DMS 273 (cell line): ENCODE measurements at regions not wholly inside any gene's neighbourhood (a gene's known extent, or its start where the extent isn't known, plus 50 kb on each side); places are given as distances from the start of the nearest gene placed in this dataset.

ENCODE experiments used
- DNase-seq: peaks from one replicate; lab custom pipeline; 2025; ENCODE audit not compliant: unreplicated experiment; lab: John Stamatoyannopoulos, UW

DNA sequence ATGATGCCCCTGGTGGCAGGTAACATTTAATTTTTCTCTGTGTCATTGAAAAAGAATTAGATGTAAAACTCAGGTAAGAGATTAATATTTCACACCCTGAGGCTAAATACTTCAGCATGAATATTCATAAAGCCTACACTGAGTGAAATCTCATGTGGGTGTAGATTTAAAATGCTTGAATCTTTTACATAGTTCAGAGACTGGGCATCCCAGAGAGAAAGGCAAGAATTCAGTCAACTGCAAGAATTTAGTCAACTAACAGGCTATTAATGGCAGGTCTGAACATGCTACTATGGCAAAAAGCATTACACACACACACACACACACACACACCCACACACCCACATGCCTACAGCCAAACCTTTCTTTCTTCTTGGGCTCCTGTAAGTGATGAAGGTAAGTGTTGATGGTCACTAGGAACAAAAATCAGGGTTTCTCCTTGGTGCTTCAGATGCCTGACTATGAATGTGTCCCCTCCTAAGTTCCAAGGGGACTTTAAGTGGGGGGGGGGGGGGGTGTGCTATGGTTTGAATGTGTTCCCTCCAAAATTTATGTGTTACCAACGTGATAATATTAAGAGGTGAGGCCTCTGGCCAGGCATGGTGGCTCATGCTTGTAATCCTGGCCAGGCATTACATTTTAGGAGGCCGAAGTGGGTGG lies 63.7 kb upstream of the PSMD7 start:
- no peak for DNase-seq

DNA sequence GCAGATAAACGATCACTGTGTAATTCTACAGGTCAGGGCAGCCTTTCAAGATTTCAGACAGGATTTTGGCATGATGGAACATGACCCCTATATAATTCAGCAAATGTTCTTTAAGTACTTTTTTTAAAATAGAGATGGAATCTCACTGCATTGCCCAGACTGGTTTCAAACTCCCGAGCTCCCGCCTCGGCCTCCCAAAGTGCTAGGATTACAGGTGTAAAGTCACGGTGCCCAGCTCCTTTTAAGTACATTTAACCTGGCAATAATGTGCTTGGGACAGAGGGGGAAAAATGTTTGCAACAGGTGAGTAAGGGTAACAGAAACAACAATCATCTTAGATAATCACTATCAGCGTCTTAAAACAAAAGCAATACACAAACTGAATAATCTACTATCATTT lies 66.5 kb upstream of the PSMD7 start:
- no peak for DNase-seq

DNA sequence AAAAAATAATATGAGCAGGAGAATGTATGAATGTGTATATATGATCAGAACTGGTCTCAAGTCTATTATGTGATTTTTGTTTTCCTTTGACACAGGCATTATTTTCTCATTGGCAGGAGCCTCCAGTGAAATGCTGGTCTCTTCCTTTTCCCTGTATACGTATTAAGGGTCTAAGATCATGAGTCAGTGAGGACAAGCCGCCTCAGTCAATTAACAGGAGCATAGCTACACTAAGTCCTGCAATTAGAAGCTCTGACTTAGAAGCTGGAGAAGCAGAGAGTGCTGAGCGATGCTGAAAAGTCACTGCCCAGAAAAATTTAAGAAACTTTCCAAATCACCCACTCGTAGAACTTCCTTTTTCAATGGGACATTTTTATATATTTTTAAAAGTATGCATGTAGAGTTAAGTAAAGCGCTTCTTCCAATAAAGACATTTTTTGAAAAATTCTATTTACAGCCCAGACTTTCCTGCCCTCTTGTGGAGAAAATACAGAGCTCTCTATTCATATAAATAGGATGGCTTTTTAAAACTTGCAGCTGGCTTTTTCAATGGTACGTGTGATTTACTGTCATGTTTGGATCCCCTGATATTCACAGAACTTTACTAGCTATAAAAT lies 70.2 kb upstream of the PSMD7 start:
- peak; percentile 42 for DNase-seq

DNA sequence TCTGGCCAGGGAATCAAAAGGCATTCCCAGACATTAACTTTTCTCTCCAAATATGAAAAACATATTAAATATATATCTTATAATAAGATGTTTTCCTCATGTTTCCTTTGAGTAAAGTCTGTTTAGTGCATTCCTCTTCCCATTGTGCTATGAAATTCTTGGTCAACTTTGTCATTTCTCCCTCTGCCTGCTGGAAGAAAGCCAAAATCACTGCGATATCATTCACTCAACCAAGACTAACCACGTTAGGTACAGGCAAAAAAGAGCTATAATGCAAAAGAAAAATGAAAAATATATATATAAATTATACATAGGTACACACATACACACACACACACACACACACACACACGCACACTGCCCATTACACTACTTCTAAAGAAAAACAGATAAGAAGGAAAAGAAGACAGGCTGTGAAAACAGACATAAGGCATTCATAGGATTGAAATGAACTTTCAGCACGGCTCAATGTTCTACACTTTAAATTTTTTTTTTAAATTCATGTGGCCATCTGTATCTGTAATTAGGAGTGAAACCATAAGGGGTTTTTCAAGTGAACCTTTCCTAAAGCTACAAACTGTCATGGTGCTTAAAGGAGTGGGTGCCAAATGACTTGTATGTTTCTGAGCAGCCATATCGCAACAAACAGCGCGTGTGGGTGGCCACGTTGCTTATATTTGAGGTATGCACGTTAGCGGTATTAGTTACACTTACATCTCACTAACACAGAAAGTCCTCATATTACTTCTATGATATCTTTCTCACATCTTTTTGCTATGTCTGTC lies 71.6 kb upstream of the PSMD7 start:
- peak; percentile 15 for DNase-seq

- DNase-seq: no peak
Observed at GRCh38 chr16:74221828-74222227, 74.8 kb upstream of the PSMD7 start.

DNA sequence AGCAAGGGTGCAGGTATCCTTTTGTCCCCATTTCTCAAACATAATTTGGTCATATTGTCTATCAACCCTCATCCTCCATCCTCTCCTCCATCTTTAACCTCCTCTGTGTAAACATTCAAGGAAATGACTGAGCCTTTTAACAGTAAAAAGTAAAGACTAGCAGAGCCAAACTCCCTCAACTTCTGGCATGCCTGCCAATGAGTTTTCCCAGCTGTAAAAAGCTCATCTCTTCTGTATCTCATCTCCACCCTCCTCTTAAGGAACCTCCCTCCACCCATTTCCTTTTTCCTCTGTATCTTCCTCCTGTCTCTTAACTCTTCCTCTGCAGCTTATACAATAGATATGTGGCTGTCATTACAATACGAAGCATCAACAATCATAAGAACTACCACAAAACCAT lies 76.9 kb upstream of the PSMD7 start:
- DNase-seq: no peak

GRCh38 chr16:74218871-74219270 lies 77.7 kb upstream of the PSMD7 start:
- no peak for DNase-seq

DNA sequence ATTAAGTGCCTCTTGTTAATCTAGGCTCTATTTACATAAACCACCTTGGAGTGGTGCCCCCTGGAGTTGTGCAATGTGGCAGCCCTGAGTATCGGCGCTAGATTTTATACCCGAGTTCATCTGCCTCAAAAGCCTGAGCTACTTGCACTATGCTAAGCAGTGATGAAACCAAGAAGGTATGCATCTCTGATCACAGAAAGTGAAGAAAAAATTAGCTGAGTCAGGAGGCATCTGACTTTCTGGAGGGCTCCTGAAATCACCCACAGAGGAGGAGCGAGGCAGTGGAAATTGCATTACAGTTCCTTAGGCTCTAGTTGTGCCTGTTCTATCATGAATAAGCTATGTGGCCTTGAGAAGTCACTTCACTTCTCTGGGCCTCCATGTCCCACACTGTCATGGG lies 80.3 kb upstream of the PSMD7 start:
- DNase-seq: no peak

GRCh38 chr16:74215249-74215648 lies 81.4 kb upstream of the PSMD7 start:
- DNase-seq: no peak

- no peak for DNase-seq
Observed at GRCh38 chr16:74213372-74213771, 83.2 kb upstream of the PSMD7 start.

DNA sequence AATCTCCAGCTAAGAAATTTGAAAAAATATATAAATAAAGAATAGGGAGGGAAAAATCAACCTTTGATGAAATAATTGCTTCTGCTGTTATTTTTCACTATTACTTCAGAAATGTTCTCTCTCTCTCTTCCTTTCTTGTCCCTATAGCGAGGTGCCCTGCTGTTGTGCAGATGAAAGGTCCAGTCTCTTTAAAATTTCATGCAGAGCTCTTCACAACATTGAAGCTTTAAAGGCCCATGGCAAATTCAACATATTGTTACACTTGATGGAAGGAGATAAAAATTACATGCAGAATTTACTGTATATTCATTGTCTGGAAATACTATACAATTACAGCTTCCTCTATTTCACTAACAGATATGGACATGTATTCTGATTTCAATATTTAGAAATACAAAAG lies 86.4 kb upstream of the PSMD7 start:
- DNase-seq: no peak

DNA sequence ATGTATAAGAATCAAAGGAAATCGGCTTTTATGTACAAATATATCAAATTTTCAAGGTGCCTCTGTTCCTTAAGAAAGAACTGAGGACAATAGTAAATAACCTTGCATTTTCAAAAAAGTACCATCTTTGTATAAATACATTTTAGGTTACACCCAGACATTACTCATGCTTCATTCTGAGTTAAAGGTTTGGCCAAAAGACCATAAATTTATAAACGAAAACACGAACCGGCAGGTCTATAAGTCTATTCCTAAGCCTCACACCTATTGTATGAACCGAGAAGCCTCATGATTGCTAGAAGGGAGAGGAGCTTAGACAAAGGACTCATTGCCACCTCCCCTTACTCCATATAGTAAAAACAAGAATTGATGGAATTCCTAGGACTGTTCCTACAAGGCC lies 94.6 kb upstream of the PSMD7 start:
- no peak for DNase-seq

DNA sequence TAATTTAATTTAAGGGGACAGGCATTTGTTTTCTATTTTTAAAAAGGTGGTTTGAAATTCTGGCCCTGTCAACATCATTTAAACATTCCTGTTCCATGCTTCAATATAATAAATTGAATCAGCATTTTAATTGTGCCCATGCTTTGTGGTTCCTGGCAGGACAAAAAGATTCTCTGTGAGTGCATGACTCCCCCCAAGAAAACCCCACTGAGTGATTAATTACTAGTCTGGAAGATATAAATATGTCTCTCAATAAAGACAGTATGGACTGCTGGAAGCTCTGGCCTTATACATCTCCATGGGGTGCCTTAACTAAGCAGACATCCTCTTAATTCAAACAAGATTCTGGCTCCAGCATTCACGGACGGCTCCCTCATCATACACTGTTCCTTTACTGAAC lies 95.0 kb upstream of the PSMD7 start:
- DNase-seq: no peak

DNA sequence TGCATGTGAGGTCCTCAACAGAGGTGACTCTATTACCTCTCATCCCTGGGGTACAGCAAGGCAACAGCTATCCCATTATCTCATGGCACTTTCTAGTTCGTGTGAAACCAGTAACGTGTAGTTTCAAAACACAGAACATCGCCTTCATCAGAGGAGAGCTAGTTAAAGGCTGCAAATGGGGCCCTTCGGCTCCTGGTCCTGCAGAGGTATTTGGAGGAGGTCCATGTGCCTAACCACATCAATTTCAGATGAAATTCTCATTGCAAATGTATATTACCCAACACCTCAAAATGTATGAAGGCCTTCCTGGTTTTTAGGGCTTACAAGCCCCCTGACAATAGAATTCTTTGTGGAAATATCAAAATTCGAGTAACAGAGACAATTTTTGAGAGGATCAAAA lies 95.7 kb upstream of the PSMD7 start:
- DNase-seq: no peak

- DNase-seq: no peak
Observed at GRCh38 chr16:74199842-74200124, 96.8 kb upstream of the PSMD7 start.

GRCh38 chr16:74199066-74199841 lies 97.4 kb upstream of the PSMD7 start:
- no peak for DNase-seq

DNA sequence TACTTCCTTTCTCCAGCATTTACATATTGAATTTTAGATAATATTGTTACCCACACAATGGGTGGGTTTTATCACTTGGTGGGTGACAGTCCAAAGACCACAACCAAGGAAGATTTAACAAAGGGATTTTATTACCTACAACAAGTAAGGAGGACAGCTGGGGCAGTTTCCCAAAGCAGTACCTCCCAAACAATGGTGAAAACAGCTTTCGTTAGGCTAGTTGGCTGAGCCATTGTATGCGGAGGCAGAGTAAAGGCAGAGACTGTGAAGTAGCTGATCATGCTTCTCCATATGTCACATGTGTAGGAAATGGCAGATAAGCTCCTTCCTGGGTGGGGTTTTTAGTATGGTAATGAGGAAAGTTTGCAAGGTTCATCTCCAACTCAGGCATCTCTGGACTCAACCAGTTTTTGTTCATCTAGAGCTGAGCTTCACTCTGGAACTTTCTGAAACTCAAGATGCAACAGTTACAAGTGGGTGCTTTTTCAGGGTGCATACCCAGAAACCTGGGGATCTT lies 104.3 kb upstream of the PSMD7 start:
- DNase-seq: no peak

GRCh38 chr16:74190292-74190691 lies 106.3 kb upstream of the PSMD7 start:
- no peak for DNase-seq

- DNase-seq: no peak
Observed at GRCh38 chr16:74188856-74189255, 107.8 kb upstream of the PSMD7 start.

GRCh38 chr16:74186561-74186971 lies 110.0 kb upstream of the PSMD7 start:
- DNase-seq: peak; percentile 71

- no peak for DNase-seq
Observed at GRCh38 chr16:74184839-74185238, 111.8 kb upstream of the PSMD7 start.
